GM18498 (cell line): ENCODE measurements at regions not wholly inside any gene's neighbourhood (a gene's known extent, or its start where the extent isn't known, plus 50 kb on each side); places are given as distances from the start of the nearest gene placed in this dataset.
"Not testable (repeated sequence)": the region's sequence is repeated elsewhere in the genome, so short reads cannot be mapped to it uniquely, and the experiment has no call there.

Experiments
- ATAC-seq: cut with Tn5 transposase; IDR thresholded peaks from one replicate; pipeline ENCODE4 v1.9.1; 2021; ENCODE audit warnings: mild to moderate bottlenecking, moderate library complexity; ENCODE audit not compliant: unreplicated experiment

DNA sequence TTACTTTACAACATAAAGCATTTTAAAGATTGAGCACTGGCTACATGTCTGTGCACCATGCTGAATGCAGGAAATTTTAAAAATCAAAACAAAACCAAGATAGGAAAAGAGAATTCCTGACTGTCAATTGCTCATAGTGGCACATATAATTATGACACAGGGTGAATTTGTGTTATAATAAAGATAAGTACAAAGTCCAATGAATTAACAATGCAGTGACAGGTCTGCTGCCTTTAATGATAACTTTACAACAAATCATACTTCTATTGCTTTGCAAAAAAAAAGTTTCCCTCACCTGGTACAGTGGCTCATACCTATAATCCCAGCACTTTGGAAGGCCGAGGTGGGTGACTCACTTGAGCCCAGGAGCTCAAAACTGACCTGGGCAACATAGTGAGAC is 93.8 kb upstream of the OSBPL8 start:
- no peak for ATAC-seq

DNA sequence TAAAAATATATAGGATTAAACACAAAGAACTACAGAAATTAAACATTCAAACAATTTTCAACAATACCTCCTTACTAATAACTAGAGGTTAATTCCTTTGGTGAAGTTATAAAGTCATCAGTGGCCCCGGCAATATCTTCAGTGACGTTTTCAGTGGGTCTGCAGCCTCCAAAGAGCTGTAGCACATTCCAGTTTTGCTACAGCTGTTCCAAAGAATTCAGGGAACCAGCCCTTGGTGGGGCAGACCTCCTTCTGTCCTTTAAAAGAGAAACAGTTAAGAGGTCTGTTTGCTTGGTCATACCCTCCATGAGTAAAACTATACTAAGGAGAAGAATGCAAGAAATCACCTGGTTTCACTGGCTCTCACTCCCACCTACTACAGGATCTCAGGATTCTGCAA is 99.2 kb upstream of the ZDHHC17 start:
- no peak for ATAC-seq

DNA sequence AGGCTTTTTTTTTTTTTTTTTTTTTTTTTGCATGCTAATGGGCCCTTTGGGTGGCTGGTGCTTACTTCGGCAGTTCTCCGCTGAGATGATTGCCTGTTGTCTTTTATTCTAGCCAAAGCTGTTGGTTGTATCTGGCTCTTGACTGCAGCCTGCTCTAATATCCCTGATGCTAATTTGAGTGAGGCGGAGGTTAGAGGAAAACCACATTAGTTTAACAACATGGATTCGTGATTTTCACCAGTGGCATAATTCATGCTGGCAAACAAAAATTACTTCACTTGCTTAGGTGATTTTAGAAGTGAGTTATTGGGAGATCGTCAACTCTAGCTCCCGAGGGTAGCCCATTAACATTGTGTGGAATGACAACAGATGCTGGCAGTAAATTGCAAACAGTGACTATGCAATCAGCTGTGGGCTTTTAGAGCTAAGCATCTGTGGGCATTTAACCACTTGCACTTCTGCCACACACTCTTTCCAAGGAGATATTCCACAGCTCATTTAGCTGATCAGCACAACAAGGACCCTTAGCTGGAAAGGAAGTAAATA is 97.6 kb upstream of the ZDHHC17 start:
- no peak for ATAC-seq

DNA sequence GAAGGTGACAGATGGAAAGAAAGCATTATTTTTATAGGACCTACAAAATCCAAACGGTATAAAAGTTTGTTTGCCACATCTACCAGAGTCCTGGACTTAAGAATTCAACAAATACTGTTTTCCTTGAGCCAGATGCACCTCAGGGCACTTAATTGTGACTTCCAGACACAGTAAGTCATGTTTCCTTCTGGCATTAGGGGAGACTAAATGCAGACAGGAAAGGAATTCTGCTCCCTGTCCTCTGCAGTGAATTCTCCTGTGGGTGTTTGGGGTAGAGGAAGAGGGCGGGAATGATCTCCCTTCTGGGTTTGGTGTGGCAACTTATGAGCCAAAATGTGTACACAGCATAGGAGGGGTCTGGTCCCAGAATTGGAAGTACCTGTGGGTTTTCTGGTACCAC is 93.9 kb upstream of the ZDHHC17 start:
- ATAC-seq, result no peak

DNA sequence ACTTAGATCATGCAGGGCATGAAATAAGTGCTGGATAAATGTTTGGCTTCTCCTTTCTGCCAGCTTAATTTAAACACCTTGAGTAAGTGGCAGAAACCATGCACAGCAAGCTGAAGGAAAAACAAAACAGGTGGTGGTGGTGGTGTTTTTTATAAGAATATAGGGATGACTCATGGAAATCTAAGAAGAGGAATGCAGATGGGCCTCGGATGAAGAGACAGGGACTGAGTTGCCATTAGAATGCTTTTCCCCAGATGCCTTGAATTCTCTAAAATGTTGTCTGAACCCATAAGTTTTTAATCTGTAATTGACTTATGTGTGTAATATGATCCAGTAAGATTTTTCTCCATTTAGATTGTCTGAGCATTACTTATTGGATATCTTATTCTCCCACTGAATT is 93.1 kb upstream of the ZDHHC17 start:
- ATAC-seq, result no peak

DNA sequence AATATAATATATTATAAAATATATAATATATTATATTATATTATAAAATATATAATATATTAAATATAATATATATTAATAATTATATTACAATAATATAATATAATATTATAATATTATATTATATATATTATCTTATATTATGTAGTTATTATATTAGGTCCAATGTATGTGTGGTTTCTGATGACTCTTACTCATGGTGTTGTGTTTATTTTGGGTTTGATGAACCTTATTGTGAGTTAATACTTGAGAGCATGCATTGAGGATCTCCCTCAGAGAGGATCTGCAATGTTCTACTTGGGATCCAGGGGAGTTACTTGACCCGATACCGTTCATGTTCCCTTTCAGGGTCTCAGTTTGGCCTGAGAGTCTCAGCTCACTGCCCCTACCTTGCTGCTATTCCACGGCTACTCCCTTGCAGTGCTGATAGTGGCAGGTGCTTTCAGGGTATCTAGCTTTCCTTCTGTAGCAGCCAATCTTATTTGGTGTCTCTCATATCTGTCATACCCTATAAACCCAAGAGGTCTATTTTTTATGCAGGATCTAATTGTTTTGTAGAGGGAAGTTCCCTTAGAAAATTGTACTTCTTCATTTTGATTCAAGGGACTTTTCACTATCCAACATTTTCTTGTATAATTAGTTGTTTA is 89.1 kb upstream of the ZDHHC17 start:
- ATAC-seq, result no peak

DNA sequence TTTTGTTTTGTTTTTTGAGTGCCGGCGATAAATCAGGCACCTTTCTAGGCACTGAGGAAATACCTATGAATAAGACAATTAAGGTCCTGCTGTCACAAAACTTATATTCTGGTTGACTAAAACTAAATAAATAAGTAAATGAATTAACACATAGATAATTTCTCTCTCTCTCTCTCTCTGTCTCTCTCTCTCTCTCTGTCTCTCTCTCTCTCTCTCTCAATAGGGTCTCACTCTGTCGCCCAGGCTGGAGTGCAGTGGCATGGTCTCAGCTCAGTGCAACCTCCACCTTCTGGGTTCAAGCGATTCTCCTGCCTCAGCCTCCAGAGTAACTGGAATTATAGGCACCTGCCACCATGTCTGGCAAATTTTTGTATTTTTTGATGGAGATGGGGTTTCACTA is 87.7 kb upstream of the ZDHHC17 start:
- not testable (repeated sequence) for ATAC-seq

DNA sequence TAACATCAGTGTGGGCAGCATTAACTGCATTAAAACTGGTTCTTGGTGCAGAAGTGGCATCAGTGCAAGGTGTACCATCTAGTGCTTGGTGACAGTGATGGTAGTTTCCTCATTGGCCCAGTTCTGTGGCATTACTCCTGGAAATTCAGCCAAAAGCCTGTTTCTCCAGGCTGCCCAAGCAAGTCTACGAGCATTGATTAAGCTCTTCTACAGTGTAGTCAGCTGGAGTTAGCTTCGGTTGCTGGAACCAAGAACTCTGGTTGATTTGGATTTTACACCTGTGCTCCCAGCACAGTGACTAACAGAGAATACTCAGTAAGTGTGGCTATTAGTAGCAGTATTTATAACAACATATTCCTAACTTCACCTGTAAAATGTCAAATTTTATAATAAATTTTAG is 84.9 kb upstream of the ZDHHC17 start:
- ATAC-seq, result no peak

DNA sequence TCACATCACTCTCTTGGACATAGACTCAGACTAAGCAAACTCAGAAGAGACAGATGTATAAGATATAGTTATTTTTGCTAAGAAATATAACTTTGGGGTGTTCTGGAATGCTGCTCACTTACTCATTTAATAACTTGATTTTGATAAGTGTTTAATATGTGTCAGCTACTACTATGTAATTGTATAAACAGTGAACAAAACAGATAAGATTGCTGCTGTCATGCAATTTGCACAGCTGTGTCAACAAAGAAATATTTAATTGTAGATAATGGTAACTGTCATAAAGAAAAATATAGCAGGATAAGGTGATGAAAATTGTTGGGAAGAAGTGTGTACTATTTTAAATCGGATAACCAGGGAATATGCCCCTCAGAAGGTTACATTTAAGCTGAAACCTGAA is 84.1 kb upstream of the ZDHHC17 start:
- no peak for ATAC-seq

DNA sequence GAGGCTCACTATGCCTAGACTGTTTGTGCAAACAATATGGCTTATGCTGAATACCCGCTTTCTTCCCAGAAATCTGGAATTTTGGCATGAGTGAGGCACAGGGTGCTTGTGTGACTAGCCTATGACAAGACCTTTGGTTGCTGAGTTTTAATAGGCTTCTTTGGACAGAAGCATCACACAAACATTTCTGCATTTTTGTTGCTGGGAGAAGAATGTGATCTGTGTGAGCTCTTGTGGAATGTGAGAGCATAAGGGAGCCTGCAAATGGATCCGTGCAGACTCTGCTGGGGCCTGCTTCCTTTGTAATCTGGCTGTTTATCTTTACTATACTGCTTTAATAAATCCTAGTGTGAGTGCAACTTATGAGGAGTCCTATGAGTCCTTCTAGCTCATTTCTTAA is 83.0 kb upstream of the ZDHHC17 start:
- ATAC-seq, result no peak

DNA sequence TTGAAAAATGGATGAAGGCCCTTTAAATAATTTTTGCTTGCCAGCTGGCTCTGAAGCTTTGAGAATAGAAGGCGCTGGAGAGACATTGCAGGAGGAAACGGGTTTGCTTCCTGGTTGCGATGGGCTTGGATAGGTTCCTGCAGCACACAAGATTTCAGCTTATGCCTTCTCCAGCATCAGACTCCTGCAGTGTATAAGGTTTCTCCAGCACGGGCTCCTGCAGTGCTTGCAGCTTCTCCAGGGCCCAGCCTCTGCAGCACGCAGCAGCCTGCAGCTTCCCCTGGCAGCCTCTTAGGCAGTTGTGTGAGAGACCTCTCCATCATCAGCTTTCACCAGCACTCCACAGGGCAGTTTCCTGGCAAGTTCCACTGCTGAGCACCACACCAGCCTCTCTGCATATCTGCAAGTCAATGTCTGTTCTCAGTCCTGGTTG is 78.7 kb upstream of the ZDHHC17 start:
- ATAC-seq, result no peak

DNA sequence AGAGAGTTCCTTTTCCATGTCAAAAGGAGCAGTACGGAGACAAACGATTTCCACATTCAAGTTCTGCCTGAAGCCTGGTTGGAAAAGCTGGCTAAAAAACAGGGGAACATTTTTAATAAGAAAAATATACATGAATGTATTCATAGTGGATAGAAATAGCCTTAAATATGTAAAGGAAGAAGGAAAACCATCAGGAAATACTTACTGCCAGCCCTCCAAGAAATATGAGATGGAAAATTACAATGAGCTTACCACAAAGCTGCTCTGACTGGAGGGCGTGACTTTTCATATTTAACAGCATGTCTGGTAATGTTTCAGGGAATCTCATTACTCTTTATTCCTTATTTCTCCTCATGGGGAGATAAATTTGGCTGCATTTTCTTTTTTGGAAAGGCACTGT is 75.9 kb upstream of the ZDHHC17 start:
- ATAC-seq, result no peak

DNA sequence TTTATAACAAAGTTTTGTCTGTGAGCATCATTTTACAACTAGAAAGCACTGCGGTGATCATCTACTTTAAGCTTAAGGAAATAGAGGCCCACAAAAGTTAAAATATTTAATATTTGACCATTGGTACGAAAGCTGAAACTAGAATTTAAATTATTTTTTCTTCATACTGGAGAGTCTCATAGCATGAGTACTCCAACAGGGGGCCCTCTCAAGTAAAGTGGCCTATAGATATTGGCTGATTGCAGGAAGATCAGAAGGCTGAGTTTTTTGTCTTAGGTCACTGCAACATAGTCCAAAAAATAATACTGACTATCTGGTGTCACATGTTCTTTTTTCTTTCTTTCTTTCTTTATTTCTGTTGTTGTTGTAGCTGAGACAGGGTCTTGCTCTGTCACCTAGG is 75.3 kb upstream of the ZDHHC17 start:
- ATAC-seq, result no peak

DNA sequence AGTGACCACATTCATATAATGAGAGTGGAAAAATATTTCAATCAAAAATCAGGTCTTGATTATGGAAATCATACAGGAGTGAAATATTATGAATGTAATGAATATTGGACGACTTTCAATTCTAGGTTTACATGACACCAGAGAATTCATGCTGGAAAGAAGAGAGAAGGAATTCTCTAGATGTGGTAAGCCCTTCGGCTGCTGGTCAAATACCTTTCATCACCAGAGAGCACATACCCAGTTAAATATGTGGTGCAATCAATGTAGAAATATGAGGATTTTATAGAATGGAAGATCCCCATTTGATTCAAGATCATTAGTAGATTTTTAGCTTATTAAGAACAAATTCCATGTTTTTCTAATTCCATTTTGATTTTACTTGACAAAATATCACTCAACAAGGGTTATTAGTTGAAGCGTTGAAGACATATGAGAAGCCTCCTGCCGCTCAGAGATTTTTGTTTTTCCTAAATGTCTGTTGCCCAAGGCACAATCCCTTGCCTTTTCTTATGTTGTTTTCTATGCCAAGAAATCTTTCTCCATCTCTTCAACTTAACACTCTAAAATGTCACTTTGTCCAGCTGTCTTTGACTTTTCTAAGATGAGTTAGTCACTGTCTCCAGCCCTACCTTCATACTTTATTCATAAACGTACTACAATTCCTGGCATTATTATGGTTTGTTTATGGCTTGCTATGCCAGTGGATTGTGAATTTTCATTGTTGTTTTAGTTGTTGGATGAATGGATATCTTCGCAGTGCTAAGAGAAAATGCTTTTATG is 72.8 kb upstream of the ZDHHC17 start:
- ATAC-seq, result no peak

DNA sequence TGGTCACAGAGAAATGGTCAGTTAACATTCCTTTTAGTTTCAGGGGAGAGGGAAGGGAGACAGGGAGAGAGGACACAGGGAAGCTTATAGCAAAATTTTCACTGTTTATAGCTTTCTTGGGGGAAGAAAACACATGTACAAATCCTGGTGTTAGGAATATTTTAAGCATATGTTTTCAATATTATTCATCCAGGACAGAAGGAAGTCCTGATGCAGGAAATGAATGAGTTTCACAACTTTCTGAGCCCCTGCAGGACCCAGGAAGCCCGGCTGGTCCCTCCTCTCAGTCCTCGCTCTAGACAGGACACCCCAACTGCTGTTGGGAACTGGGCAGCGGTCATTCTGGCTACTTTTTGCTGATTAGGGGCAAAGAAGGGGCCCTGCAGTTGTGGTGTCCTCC is 71.1 kb upstream of the ZDHHC17 start:
- ATAC-seq, result no peak

DNA sequence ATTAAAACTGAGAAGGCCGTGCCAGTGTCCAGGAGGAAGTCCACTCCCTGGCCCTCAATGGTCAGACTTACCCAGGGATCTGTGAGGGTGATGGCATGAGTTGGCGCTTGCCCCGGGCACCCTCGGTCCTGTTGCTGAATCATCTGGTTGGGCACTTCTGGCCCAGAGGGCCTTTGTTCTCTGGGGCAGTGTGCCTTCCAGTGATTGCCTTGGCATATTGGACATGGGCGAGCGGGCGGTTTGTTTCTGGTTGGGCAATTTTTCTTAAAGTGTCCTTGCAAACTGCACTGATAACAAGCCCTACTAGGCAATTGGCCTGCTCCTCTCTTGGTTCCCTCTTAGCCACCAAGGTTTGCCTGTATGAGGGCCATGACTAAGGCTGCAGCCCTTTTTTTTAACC is 69.5 kb upstream of the ZDHHC17 start:
- no peak for ATAC-seq

DNA sequence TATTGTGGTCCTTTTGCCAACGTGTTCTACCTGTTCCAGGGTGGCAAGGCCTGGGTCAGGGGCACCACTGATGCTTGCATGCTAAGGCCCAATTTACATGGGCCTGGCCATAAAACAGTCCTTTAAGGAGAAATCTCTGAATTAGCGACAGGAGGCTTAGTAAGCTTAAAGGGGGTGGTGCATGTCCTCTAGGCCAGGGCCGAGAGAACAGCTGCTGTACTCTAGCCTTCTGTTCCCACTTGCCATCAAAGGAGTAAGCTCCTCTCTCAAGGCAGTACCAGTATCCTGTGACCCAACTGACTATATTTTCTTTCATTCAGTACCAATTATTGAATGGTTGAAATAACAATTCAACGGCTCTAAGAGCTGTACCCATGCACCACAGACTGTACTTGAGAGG is 67.7 kb upstream of the ZDHHC17 start:
- ATAC-seq, result no peak

DNA sequence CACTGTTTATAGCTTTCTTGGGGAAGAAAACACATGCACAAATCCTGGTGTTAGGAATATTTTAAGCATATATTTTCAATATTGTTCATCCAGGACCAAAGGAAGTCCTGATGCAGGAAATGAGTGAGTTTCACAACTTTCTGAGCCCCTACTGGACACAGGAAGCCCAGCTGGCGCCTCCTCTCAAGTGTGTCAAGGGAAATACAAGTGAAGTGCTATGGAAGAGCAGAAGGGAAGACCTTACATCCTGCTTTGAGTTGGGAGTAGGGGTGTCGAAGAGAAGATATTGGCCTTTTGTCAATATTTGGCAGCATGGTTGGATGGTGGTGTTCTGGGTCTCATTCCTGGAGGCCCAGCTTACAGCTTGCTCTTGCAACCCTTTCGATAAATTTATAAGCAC is 66.1 kb upstream of the ZDHHC17 start:
- no peak for ATAC-seq

DNA sequence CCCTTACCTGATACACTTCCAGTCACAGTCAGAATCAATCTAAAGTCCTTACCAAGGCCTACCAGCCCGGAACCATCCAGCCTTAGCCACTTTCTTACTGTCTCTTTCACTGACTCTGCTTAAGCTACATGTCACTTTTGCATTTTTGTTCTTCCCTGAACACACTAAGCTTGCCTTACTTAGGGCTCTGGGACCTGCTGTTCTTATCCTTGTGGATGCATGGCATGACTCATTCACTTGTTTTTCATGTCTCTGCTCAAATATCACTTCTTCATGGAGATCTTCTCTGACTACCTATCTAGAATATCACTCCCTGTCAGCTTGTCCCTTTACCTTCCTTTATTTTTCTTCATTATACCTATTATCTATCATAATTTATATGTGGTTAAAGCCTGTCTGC is 65.6 kb upstream of the ZDHHC17 start:
- ATAC-seq, result no peak

DNA sequence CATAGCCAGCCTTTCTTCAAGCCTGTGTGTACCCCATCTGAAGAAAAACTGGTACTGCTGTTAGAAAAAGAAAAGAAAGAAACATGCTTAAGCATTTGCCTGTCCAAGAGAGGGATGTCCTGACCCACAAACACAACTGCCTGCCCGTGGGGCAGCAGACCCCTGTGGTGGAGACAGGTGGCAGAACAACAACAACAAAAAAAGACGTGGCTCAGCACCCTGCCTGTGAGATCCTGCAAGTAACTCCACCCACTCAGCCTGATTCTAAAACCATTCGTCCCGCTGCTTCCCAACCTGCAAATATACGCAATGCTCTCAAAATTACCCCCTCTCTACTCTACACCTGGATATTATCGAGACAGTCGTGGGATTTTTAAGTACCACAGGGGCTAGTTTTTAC is 64.9 kb upstream of the ZDHHC17 start:
- ATAC-seq, result no peak

DNA sequence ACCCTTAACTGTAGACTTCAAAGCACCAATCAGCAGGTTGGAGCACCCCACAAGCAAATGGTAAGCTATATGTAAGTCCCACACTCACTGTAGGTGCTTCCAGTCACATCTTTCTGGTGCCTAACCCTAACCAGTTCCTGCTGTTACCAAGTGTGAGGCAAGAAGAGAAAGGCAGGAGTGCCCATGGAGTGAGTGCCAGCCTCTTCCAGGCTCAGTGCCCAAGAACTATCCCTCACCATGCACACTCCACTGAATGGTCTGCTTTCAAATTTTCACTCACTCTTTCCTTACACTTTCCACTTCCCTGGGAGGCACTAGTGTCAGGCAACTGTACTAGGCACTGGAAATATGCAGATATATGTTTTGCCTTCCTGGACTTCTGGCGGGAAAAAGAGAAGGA is 62.2 kb upstream of the ZDHHC17 start:
- ATAC-seq, result no peak

DNA sequence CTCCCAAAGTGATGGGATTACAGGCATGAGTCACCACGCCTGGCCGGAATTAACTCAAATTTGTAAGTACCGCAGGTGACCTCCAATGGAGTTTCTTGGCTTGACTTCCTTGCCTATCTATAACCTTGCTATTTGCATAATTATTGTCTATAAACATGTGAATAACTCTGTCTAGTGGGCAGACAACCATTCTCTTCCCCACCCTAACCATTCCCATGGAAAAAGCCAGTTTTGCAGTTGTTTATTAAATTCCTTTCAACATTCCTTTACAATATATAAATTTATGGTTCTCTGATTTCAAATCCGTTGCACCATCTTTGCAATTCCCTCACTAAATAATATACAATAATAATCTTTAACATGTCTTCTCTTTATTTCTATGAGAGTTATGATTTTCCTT is 61.0 kb upstream of the ZDHHC17 start:
- ATAC-seq, result no peak

DNA sequence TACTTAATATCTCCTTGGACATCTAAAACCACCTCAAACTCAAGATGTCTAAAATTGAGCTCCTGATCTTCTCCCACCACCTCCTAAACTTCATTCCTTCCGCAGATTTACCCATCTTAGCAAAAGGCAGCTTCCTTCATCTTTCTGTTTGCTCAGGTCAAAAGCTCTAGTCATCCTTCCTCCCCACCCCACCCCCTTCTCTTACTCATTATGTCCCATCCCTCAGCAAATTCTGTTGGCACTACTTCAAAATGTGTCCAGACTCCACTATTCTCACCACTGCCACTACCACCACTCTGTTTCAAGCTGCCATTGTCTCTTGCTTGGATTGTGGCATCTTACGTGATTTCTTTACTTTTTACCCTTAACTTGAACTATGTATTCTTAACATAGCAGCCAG is 59.2 kb upstream of the ZDHHC17 start:
- ATAC-seq, result no peak
